ENCODE measurements at regions not wholly inside any gene's neighbourhood (a gene's known extent, or its start where the extent isn't known, plus 50 kb on each side); places are given as distances from the start of the nearest gene placed in this dataset.

DNA sequence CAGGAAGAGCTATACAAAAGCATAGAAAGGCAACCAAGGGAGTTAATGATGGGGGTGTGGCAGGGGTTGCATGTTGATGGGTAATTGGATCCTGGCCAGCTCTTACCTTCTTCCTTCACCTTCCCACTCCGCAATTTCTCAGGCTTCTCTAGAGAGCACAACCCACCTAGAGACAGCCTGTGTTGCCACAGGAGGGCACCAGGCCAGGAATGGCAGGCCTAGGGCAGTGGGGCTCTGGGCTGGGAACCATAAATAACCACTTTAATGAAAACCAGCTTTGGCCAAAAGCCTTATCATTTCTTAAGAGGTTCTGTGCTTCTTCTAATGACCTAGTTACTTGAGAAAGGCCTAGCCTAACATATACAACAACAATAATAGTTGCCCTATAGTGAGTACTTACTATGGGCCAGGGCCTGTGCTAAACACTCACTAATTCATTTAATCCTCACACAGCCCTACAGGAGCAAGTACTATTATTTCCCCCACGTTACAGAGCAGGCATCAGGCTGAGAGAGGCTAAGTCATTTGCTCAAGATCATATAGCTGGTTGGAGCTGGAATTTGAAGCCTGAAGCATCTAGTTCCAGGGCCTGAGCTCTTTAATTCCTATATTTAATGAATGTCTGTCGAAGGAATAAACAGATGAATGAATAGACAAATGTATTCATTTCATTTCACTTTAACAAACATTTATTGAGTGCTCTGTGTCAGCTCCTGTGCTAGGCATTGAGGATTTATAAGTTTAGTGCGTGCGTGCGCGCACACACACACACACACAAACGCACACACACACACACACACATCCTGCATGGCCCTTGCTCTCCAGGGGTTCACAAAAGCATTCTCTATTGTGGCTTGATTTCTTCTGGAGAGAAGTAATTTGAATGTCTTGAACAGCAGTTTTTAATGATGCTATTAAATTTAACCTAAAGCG lies 66.8 kb downstream of the RTL9 start:
- TF ChIP-seq, protein P1, sequence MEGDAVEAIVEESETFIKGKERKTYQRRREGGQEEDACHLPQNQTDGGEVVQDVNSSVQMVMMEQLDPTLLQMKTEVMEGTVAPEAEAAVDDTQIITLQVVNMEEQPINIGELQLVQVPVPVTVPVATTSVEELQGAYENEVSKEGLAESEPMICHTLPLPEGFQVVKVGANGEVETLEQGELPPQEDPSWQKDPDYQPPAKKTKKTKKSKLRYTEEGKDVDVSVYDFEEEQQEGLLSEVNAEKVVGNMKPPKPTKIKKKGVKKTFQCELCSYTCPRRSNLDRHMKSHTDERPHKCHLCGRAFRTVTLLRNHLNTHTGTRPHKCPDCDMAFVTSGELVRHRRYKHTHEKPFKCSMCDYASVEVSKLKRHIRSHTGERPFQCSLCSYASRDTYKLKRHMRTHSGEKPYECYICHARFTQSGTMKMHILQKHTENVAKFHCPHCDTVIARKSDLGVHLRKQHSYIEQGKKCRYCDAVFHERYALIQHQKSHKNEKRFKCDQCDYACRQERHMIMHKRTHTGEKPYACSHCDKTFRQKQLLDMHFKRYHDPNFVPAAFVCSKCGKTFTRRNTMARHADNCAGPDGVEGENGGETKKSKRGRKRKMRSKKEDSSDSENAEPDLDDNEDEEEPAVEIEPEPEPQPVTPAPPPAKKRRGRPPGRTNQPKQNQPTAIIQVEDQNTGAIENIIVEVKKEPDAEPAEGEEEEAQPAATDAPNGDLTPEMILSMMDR (conservative IDR thresholded peaks at IDR 0.05; ENCODE audit: low read length), result no peak
- no peak for TF ChIP-seq EZH2phosphoT487 (IDR thresholded peaks at IDR 0.05; ENCODE audit: borderline replicate concordance)

Measured in Loucy (cell line).